ENCODE measurements at regions not wholly inside any gene's neighbourhood (a gene's known extent, or its start where the extent isn't known, plus 50 kb on each side); places are given as distances from the start of the nearest gene placed in this dataset.
A peak's percentile ranks its signal among the peaks of the same experiment; 100 is the strongest.

- FAIRE-seq, result no peak
- no TSS peak for BruUV-seq (replicated peaks)
- intact Hi-C loops (cut with micrococcal nuclease) (no loop called here), in situ Hi-C loops (cut with MboI) (no loop called here)
- no peak for DNase-seq (ENCODE audit: extremely low read depth in 1 of 4, low spot score in 3 of 4)
- POLR2A ChIA-PET, result interaction anchor here (0.9 kb wide), 1 partner anchor 11 kb away, joined by 3 read pairs; no protein-coding TSS in a partner anchor
- CTCF ChIA-PET (ENCODE audit: low intra/inter-chr PET ratio), result no interaction called here
- Histone ChIP-seq H3K27ac (ENCODE audit: extremely low read depth, low read depth, low read length) (no peak overlapping the region), H3K9ac (ENCODE audit: insufficient read depth in 1 of 2, low read depth in 2 of 2, low read length in 2 of 2) (no peak overlapping the region), H3K79me2 (ENCODE audit: control insufficient read depth, insufficient read depth, low read length) (no peaks in the 10 kb centered on the region), H3K4me1 (replicated peaks in 1 of 2; ENCODE audit: control insufficient read depth in 2 of 2, insufficient read depth in 2 of 2, low read length in 2 of 2) (no peaks in the 10 kb centered on the region), H3K27me3 (ENCODE audit: control insufficient read depth in 2 of 2, insufficient read depth in 2 of 2, low read length in 2 of 2) (peaks cover 2 to 5% of the 10 kb centered on the region in 2 experiments; a peak in 2 of 5 replicates), H2AFZ (ENCODE audit: low read depth, low read length) (no peak overlapping the region), H3K4me3 (no peak overlapping the region), H4K20me1 (replicated peaks; ENCODE audit: control insufficient read depth, insufficient read depth, low read length) (no peaks in the 10 kb centered on the region), H3K4me2 (ENCODE audit: insufficient read depth, low read length) (no peak overlapping the region), H3K36me3 (ENCODE audit: control insufficient read depth, insufficient read depth, low read length) (no peaks in the 10 kb centered on the region), H3K9me1 (ENCODE audit: control insufficient read depth, insufficient read depth, low read length) (no peaks in the 10 kb centered on the region), H3K9me3 (replicated peaks; ENCODE audit: control insufficient read depth, insufficient read depth, low read depth, low read length) (no peaks in the 10 kb centered on the region)
- no peak for TF ChIP-seq MECOM (CRISPR knock-in tag; IDR thresholded peaks at IDR 0.05)
- TF ChIP-seq ZNF239 (CRISPR knock-in tag; IDR thresholded peaks at IDR 0.05), result peak; percentile 97
- peak; percentile 12 for TF ChIP-seq RBM25 (IDR thresholded peaks at IDR 0.05; ENCODE audit: low read depth, low read length, severe bottlenecking)
- 0% methylated on average over 2 of the region's 2 CpGs for WGBS (ENCODE audit: insufficient coverage, low coverage, missing lambda C conversion rate)
- no peak for ATAC-seq
Observed at GRCh38 chr12:114974333-114974732, 290.4 kb upstream of the TBX3 start.

- no peaks in the 10 kb centered on the region for H3K9me1 ChIP-seq (ENCODE audit: control insufficient read depth, insufficient read depth, low read length)
- FAIRE-seq (no peak), ATAC-seq (no peak), DNase-seq (ENCODE audit: extremely low read depth in 1 of 4, low spot score in 3 of 4) (no peak)
- in situ Hi-C loops (cut with MboI) (no loop called here), intact Hi-C loops (cut with micrococcal nuclease) (no loop called here)
- H3K79me2 ChIP-seq (ENCODE audit: control insufficient read depth, insufficient read depth, low read length), result no peaks in the 10 kb centered on the region
- ChIA-PET CTCF (ENCODE audit: low intra/inter-chr PET ratio) (no interaction called here), POLR2A (interaction anchor here (1.2 kb wide), 1 partner anchor 12 kb away, joined by 4 read pairs; no protein-coding TSS in a partner anchor)
- no TSS peak for BruUV-seq (replicated peaks)
- no peak overlapping the region for H3K27ac ChIP-seq (ENCODE audit: extremely low read depth, low read depth, low read length)
- H3K4me2 ChIP-seq (ENCODE audit: insufficient read depth, low read length), result no peak overlapping the region
- H3K4me3 ChIP-seq, result no peak overlapping the region
- H4K20me1 ChIP-seq (replicated peaks; ENCODE audit: control insufficient read depth, insufficient read depth, low read length), result no peaks in the 10 kb centered on the region
- peaks cover 6 to 10% of the 10 kb centered on the region in 2 experiments; a peak in 4 of 5 replicates for H3K27me3 ChIP-seq (ENCODE audit: control insufficient read depth in 2 of 2, insufficient read depth in 2 of 2, low read length in 2 of 2)
- no peaks in the 10 kb centered on the region for H3K4me1 ChIP-seq (replicated peaks in 1 of 2; ENCODE audit: control insufficient read depth in 2 of 2, insufficient read depth in 2 of 2, low read length in 2 of 2)
- H2AFZ ChIP-seq (ENCODE audit: low read depth, low read length), result no peak overlapping the region
- 0% methylated on average over 4 of the region's 4 CpGs for WGBS (ENCODE audit: insufficient coverage, low coverage, missing lambda C conversion rate)
- no peak overlapping the region for H3K9ac ChIP-seq (ENCODE audit: insufficient read depth in 1 of 2, low read depth in 2 of 2, low read length in 2 of 2)
- H3K36me3 ChIP-seq (ENCODE audit: control insufficient read depth, insufficient read depth, low read length), result no peaks in the 10 kb centered on the region
- no peaks in the 10 kb centered on the region for H3K9me3 ChIP-seq (replicated peaks; ENCODE audit: control insufficient read depth, insufficient read depth, low read depth, low read length)
- TF ChIP-seq ZNF24 (IDR thresholded peaks at IDR 0.05) (no peak), CHD7 (IDR thresholded peaks at IDR 0.05; ENCODE audit: low read depth, low read length) (no peak), GABPB2 (CRISPR knock-in tag; conservative IDR thresholded peaks at IDR 0.05) (no peak)
Observed at GRCh38 chr12:114968727-114969126, 284.8 kb upstream of the TBX3 start.

All from K562 (cell line).